ENCODE measurements at regions not wholly inside any gene's neighbourhood (a gene's known extent, or its start where the extent isn't known, plus 50 kb on each side); places are given as distances from the start of the nearest gene placed in this dataset.

DNA sequence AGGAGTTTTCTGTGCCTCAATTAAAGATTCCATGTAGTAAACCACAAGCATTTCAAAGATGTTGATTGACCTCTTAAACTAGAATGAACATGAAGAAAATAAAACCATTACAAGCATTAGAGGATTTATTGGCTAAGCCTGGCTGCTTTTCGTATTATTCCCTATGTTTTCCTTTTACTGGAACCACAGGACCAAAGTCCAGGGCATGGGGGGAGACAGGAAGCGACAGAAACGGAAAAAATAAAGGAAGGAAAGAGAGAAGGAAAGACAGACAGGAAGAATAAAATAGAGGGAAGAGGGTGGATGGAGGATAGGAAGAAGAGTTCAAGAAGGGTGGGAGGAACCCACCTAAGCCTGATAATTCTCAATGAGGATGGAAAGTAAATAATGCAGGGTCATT lies 169.9 kb downstream of the SHQ1 start:
- TF ChIP-seq, protein P1, sequence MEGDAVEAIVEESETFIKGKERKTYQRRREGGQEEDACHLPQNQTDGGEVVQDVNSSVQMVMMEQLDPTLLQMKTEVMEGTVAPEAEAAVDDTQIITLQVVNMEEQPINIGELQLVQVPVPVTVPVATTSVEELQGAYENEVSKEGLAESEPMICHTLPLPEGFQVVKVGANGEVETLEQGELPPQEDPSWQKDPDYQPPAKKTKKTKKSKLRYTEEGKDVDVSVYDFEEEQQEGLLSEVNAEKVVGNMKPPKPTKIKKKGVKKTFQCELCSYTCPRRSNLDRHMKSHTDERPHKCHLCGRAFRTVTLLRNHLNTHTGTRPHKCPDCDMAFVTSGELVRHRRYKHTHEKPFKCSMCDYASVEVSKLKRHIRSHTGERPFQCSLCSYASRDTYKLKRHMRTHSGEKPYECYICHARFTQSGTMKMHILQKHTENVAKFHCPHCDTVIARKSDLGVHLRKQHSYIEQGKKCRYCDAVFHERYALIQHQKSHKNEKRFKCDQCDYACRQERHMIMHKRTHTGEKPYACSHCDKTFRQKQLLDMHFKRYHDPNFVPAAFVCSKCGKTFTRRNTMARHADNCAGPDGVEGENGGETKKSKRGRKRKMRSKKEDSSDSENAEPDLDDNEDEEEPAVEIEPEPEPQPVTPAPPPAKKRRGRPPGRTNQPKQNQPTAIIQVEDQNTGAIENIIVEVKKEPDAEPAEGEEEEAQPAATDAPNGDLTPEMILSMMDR (conservative IDR thresholded peaks at IDR 0.05; ENCODE audit: low read depth in 2 of 2) = no peak
- TF ChIP-seq POLR2AphosphoS5 (IDR thresholded peaks at IDR 0.05; ENCODE audit: low read depth) (no peak), EZH2 (IDR thresholded peaks at IDR 0.05; ENCODE audit: low read depth, unreplicated experiment) (no peak), JUNB (IDR thresholded peaks at IDR 0.05; ENCODE audit: unreplicated experiment) (no peak)
- TF ChIP-seq, protein P2, sequence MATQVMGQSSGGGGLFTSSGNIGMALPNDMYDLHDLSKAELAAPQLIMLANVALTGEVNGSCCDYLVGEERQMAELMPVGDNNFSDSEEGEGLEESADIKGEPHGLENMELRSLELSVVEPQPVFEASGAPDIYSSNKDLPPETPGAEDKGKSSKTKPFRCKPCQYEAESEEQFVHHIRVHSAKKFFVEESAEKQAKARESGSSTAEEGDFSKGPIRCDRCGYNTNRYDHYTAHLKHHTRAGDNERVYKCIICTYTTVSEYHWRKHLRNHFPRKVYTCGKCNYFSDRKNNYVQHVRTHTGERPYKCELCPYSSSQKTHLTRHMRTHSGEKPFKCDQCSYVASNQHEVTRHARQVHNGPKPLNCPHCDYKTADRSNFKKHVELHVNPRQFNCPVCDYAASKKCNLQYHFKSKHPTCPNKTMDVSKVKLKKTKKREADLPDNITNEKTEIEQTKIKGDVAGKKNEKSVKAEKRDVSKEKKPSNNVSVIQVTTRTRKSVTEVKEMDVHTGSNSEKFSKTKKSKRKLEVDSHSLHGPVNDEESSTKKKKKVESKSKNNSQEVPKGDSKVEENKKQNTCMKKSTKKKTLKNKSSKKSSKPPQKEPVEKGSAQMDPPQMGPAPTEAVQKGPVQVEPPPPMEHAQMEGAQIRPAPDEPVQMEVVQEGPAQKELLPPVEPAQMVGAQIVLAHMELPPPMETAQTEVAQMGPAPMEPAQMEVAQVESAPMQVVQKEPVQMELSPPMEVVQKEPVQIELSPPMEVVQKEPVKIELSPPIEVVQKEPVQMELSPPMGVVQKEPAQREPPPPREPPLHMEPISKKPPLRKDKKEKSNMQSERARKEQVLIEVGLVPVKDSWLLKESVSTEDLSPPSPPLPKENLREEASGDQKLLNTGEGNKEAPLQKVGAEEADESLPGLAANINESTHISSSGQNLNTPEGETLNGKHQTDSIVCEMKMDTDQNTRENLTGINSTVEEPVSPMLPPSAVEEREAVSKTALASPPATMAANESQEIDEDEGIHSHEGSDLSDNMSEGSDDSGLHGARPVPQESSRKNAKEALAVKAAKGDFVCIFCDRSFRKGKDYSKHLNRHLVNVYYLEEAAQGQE (IDR thresholded peaks at IDR 0.05; ENCODE audit: unreplicated experiment) = no peak
- TF ChIP-seq, protein P3, sequence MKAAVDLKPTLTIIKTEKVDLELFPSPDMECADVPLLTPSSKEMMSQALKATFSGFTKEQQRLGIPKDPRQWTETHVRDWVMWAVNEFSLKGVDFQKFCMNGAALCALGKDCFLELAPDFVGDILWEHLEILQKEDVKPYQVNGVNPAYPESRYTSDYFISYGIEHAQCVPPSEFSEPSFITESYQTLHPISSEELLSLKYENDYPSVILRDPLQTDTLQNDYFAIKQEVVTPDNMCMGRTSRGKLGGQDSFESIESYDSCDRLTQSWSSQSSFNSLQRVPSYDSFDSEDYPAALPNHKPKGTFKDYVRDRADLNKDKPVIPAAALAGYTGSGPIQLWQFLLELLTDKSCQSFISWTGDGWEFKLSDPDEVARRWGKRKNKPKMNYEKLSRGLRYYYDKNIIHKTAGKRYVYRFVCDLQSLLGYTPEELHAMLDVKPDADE (IDR thresholded peaks at IDR 0.05) = no peak
